ENCODE measurements at regions not wholly inside any gene's neighbourhood (a gene's known extent, or its start where the extent isn't known, plus 50 kb on each side); places are given as distances from the start of the nearest gene placed in this dataset.

GRCh38 chr4:151992332-151993154 is 231.7 kb upstream of the GATB start:
- TF ChIP-seq CTCF (IDR thresholded peaks at IDR 0.05): no peak
- no peak for TF ChIP-seq EZH2 (IDR thresholded peaks at IDR 0.05; ENCODE audit: borderline replicate concordance, insufficient read depth, low read depth, low read length, poor library complexity, severe bottlenecking)

All from B cell (primary cell).